BE2C (cell line): ENCODE measurements at regions not wholly inside any gene's neighbourhood (a gene's known extent, or its start where the extent isn't known, plus 50 kb on each side); places are given as distances from the start of the nearest gene placed in this dataset.

ENCODE experiments used
- DNase-seq: peaks from one replicate; pipeline ENCODE4 v3.0.0-alpha.2; 2020
- H3K27me3 ChIP-seq: fragments of 250-450 bp; sonication (Bioruptor Pico); 2 replicates; pipeline ENCODE4 v1.5.1; 2020; ENCODE audit warnings: mild to moderate bottlenecking
- H3K36me3 ChIP-seq: fragments of 250-450 bp; sonication (Bioruptor Pico); 2 replicates; pipeline ENCODE4 v1.5.1; 2020; ENCODE audit warnings: mild to moderate bottlenecking
- H3K4me1 ChIP-seq: fragments of 250-450 bp; sonication (Bioruptor Pico); 2 replicates; pipeline ENCODE4 v1.5.1; 2020
- H3K4me3 ChIP-seq: 2 replicates; pipeline ENCODE4 v1.5.1; 2011; ENCODE audit warnings: low read depth, low read length
- H3K9me3 ChIP-seq: fragments of 250-450 bp; sonication (Bioruptor Pico); 2 replicates; pipeline ENCODE4 v1.5.1; 2020
- TF ChIP-seq, protein P1 (sequence below): IDR thresholded peaks from 2 replicates; pipeline ENCODE4 v1.5.1; 2012; ENCODE audit warnings: mild to moderate bottlenecking, low read depth, low read length

DNA sequence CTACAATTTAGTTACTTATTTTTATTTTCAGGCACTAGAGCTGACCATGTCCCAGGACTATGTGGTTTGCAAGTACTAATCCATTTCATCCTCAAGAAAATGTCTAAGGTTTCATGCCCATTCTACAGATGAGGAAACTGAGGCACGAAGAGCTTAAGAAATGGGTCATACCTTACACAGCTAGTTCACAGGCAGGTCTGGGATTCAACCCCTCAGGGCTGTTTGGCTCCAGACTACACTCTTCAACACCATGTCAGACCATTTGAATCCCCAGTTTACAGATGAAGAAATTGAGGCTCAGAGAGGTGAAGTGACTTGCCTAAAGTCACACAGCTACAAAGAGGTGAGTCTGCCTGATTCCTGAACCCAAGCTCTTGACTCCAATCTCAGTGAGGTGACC is 144.1 kb downstream of the MIAT start:
- no peaks in the 10 kb centered on the region; the same call in 1 of the 2 replicates for H3K9me3 ChIP-seq
- H3K4me3 ChIP-seq = no peak overlapping the region
- no peaks in the 10 kb centered on the region for H3K36me3 ChIP-seq
- H3K4me1 ChIP-seq = peaks cover 7% of the 10 kb centered on the region
- no peak for DNase-seq
- TF ChIP-seq, protein P1, sequence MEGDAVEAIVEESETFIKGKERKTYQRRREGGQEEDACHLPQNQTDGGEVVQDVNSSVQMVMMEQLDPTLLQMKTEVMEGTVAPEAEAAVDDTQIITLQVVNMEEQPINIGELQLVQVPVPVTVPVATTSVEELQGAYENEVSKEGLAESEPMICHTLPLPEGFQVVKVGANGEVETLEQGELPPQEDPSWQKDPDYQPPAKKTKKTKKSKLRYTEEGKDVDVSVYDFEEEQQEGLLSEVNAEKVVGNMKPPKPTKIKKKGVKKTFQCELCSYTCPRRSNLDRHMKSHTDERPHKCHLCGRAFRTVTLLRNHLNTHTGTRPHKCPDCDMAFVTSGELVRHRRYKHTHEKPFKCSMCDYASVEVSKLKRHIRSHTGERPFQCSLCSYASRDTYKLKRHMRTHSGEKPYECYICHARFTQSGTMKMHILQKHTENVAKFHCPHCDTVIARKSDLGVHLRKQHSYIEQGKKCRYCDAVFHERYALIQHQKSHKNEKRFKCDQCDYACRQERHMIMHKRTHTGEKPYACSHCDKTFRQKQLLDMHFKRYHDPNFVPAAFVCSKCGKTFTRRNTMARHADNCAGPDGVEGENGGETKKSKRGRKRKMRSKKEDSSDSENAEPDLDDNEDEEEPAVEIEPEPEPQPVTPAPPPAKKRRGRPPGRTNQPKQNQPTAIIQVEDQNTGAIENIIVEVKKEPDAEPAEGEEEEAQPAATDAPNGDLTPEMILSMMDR = no peak
- no peaks in the 10 kb centered on the region for H3K27me3 ChIP-seq

DNA sequence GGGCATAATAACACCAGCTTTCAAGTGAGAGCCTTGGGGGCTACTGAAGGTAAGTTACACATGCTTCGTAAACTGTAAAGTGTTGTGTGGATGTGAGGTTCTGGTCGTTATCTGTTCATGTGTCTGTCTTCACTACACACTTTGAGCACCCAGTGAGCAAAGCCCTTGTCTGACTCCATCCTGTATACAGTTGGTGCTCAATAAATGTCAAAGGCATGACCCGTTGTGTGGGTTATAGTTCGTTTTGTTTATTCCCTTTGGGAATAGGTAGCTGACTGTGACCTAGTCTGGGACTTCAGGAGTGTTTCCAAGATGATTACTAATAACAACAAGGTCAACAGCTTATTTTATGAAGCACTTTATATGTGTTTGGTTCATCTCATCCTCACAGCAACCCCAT is 146.9 kb downstream of the MIAT start:
- TF ChIP-seq, protein P1 = no peak
- Histone ChIP-seq H3K4me3 (no peak overlapping the region), H3K4me1 (peaks cover 10% of the 10 kb centered on the region), H3K27me3 (no peaks in the 10 kb centered on the region), H3K36me3 (no peaks in the 10 kb centered on the region), H3K9me3 (peaks cover 2% of the 10 kb centered on the region)
- DNase-seq = no peak

DNA sequence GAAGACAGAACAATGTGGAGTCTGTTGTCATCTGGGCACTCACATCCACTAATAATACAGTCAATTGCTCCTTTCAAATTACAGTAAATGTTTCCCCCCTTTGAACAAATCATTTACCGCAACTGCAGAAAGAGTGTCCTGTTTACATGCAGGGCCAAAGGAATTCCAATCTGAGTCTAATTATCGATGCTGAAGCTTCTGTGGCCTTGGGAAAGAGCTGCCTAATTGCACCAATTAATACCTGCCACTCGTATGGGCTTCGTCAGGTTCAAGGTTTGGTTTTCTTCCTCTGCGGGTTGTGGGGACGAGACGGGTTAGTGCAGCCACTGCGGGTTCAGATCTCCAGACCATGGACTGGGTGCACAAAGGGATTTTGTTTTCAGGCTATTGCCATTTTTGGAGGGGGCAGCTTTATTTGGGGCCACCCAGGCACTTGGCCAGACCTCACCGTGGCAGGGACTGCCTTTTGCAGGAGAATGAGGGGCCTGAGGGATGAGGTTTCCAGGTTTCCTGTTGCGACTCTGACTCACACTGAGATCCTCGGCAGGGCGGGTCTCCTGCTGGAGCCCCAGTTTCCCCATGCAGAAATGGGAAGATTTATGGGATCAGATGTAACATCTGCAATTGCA is 147.6 kb downstream of the MIAT start:
- TF ChIP-seq, protein P1 = no peak
- Histone ChIP-seq H3K36me3 (no peaks in the 10 kb centered on the region), H3K4me3 (no peak overlapping the region), H3K9me3 (peaks cover 2% of the 10 kb centered on the region), H3K27me3 (no peaks in the 10 kb centered on the region), H3K4me1 (peaks cover 15% of the 10 kb centered on the region)
- DNase-seq = no peak

DNA sequence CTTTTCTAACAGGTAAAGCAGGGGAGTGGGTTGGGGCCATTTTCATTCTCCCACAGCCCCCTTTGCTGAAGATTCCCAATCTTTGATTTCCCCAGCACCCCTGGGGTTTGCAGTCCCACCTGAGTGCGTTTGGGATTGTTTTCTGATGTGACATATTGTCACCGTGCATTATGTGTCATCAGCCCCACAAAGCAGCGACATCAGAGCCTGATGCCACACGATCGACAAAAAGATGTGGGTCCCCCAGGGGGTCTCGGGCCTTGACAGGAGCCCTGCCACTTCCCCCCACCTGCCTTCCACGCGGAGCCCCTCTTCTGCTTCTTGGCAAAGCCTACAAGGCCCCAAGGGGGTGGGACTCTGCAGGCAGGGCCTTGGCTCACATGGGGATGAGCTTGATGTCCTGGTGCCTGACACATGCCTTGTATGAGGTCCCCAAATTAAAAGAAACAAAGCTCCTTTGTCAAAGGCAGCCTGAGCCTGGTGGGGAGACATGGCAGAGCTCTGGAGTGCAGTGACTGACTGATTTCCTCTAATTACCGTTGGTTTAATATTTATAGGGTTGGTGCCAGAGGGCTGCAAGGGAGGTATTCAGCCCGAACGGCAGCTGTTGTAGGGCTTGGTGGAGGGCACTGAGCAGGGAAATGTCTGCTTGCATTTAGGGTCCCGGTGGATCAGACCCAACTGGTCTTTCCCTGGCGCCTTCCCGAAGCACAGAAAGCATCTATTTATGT is 149.2 kb downstream of the MIAT start:
- Histone ChIP-seq H3K4me1 (peaks cover 18% of the 10 kb centered on the region), H3K27me3 (no peaks in the 10 kb centered on the region), H3K36me3 (no peaks in the 10 kb centered on the region), H3K4me3 (no peak overlapping the region), H3K9me3 (peaks cover 2% of the 10 kb centered on the region; the same call in 1 of the 2 replicates)
- TF ChIP-seq, protein P1 = no peak
- no peak for DNase-seq

DNA sequence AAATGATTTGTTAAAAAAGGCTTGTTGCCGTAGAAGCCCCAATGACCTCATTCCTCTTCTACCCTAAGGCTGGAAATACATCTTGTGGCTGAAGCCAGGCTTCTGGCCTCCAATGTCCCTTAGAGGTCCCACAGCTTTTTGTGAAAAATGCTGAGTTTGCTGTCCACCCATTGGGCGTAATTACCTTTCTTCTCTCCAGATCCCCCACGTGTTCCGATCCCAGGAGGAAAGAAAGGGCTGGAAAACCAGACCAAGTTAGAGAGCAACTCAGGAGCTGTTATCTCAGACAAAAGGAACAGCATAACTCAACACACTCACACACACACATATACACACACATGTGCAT is 154.2 kb downstream of the MIAT start:
- H3K9me3 ChIP-seq = peaks cover 2% of the 10 kb centered on the region; the same call in 1 of the 2 replicates
- DNase-seq = peak; percentile 81
- TF ChIP-seq, protein P1 = no peak

DNA sequence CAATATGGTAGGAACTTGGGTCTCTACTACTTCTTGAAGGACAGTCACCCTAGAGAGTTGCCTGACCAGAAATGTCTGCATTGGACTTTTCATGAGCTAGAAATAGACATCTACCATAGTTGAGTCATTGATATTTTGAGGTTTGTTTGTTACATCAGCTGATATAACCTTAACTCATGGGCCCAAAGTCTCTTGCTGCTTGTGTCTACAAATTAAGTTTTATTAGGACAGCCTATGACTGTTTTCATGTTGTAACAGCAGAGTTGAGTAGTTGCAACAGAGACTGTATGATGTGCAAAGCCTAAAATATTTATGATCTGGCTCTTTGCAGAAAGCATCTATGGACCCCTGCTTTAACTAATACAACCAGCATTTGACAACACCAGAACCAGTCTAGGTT is 155.3 kb downstream of the MIAT start:
- TF ChIP-seq, protein P1 = no peak
- H3K36me3 ChIP-seq = no peaks in the 10 kb centered on the region
- DNase-seq = no peak

More for the DNA sequence above, 154.2 kb downstream of the MIAT start:
- Histone ChIP-seq H3K4me3 (no peak overlapping the region), H3K36me3 (no peaks in the 10 kb centered on the region), H3K27me3 (no peaks in the 10 kb centered on the region), H3K4me1 (peaks cover 28% of the 10 kb centered on the region)

More for the DNA sequence above, 155.3 kb downstream of the MIAT start:
- no peaks in the 10 kb centered on the region for H3K27me3 ChIP-seq
- H3K4me3 ChIP-seq = no peak overlapping the region
- no peaks in the 10 kb centered on the region for H3K9me3 ChIP-seq
- peaks cover 28% of the 10 kb centered on the region for H3K4me1 ChIP-seq
